Esophagus squamous epithelium (tissue), 4 donors: ENCODE measurements at regions not wholly inside any gene's neighbourhood (a gene's known extent, or its start where the extent isn't known, plus 50 kb on each side); places are given as distances from the start of the nearest gene placed in this dataset.

Experiments
- CTCF ChIP-seq, 6 experiments: fragments of 450-650 bp in 4 of 6; fragments of 200-600 bp in 2 of 6; sonication (generic) in 2 of 6; IDR thresholded peaks; one replicate each; pipeline ENCODE4 v1.5.1; 2016 to 2019; ENCODE audit warnings: antibody characterized with exemption in 6 of 6, mild to moderate bottlenecking in 4 of 6, moderate library complexity in 4 of 6
- POLR2A ChIP-seq, 4 donors: fragments of 450-650 bp; IDR thresholded peaks; one replicate each; pipeline ENCODE4 v1.6.1; 2017; ENCODE audit warnings: antibody characterized with exemption in 4 of 4, mild to moderate bottlenecking in 4 of 4, moderate library complexity in 3 of 4

GRCh38 chr2:213225866-213226265, 58.4 kb upstream of the SPAG16 start:
- TF ChIP-seq POLR2A (IDR thresholded peaks at IDR 0.05) = no peak
- no peak for TF ChIP-seq CTCF (IDR thresholded peaks at IDR 0.05)
